NCI-H187 (cell line): ENCODE measurements at regions not wholly inside any gene's neighbourhood (a gene's known extent, or its start where the extent isn't known, plus 50 kb on each side); places are given as distances from the start of the nearest gene placed in this dataset.
"Not testable (repeated sequence)": the region's sequence is repeated elsewhere in the genome, so short reads cannot be mapped to it uniquely, and the experiment has no call there.

ENCODE experiments used
- DNase-seq, 2 experiments: peaks; one replicate each; lab custom pipeline; 2025; lab: John Stamatoyannopoulos, UW

DNA sequence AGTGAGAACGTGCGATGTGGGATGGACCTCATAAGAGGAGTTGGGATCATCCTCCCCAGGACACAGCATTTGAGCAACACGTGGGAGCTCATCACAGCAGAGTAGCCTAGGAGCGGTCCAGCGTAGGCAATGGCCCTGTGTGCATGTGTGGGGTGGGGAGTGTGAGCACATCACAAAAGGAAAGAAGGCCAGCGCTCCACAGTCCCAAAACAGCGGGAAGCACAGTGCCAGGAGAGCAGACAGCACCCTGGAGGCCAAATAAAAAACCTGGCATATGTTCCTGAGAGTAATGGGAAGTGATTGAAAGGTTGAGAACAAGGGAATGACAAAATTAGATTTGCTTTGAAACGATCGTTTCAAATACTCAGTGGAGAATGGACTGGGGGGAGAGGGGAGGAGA is 226.0 kb downstream of the C7orf25 start:
- no peak for DNase-seq

DNA sequence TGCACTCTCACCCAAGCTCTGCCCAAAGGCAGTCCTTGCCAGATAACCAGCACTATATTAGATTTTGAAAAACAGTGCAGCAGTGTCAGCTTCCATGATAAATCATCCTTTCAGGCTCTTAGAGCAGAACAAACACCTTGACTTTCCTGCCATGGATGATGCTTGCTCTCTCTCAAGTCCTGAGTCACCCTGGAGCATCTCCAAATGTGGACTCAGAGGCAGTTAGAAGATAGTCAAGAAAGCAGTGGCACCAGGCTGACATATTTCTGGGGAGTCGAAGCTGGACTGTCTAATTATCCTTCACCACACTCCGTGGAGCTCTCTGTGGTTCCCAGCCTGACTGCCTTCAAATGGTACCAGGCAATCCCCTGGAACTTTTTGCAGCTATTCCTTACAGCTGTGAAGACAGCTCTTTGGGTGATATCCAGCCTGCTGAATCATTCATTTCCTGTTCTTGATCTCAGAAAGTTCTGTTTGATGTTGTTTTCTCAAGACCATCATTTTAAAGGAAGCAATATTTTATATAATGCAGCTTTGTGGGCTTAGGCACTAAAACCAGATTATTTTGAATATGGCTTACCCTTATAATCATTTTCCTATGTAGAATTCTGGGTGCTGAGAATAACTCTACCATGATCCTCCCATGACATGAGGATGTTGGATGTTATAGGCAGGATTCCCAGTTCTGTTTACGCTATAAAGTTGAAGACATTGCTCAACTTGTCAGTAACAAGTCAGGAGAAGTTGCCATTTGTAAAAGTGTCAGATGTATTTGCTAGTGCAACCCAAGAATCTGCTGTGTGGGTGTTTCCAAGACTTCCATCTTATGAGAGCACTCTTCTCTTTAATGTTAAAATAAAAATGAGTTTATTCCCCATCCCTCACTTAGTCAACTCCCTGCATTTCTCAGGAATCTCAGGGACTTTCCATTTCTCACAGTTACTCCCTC is 233.8 kb downstream of the C7orf25 start:
- no peak for DNase-seq

DNA sequence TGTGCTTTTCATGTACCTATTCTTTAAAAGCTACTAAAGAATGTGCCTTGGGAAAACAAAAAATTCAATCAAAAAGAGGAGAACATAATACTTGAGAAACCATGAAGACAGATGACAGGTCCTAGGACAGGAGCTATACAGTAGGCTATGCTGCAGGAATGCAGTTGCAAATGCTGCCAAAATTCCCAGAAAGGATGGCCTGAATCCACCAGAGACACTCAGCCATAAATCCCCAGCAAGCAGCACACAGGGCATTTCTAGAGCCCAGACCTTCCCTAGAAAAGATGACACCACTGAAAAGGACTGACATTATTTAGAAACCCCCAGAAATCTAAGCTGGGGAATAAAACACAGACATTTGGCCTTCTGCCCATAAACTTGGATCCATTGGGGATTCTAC is 237.3 kb downstream of the C7orf25 start:
- DNase-seq, result no peak

DNA sequence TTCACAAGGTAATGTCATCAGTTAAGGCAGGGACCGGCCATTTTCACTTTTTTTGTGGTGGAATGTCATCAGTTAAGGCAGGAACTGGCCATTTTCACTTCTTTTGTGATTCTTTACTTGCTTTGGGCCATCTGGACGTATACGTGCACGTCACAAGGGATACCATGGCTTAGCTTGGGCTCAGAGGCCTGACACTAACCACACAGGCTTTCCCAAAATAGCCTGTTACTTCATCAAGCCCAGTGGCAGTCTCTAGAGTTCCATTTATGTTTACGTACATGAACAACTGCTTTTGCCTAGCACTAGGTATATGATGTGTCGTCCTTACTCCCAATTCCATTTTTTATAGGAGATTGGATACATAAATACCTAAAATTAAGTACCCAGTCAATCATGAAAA is 237.9 kb downstream of the C7orf25 start:
- DNase-seq, result no peak

DNA sequence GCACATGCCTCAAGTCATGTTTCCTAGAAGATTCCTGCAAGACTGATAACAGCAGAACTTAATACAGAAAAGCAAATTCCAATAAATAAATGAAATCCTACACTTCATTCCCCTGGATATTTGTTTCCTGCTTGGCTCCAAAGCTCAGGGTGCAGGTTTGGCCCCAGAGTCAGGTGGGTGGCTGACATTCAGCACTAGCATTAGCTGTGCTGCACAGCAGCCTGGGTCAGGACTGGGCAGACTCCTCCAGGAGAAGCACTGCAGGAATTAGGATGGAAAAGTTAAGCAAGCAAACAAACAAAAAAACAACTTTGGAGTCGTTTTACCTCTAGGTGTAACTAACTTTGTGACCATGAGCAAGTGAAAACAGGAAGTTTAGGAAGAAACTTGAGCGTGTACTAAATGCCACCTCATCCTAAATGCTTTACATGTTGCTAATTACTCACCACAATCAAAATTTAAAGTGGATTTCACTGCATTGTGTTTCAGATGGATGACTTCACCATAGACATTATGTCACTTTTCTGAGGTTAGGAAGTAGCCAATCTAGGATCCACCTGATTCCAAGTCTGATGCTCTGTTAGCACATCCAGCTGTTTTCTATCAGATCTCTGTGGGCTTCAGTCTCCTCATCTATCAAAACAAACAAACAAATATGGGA is 239.4 kb downstream of the C7orf25 start:
- DNase-seq, result no peak

DNA sequence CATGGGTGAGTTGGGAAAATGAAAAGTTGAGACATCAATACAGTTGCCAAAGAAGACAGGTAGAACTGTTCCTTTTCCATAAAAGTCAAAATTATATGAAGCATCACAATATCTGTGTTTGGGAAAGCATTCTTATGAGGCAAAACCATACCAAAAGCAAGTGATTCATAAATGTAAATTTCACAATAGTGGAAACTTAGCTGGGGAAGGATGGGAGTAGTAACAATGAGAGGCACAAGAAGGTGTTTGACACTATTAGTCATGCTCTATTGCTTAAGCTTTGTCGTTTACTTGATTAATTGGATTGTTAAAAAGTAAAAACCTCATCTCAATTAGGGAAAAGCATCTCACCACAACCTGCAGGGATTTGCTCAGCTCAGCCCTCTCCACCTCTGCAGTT is 240.2 kb downstream of the C7orf25 start:
- no peak for DNase-seq

DNA sequence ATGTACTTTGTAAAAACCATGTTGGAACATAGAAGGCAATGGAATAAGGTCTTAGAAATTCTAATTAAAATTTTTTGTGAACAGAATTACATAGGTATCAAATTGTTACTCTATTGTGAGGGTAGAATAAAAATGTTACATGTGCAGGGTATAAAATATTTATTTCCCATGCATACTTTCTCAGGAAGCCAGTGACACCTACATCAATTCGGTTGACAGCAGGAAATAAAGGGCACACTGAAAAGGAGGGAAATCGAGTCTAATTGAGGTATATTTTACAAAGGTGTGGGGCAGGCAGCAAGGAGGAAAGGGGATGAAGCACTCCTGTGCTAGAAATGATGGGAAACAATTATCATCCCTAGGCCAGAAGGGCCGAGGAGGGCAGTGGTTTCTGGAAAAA is 244.9 kb downstream of the C7orf25 start:
- no peak for DNase-seq

DNA sequence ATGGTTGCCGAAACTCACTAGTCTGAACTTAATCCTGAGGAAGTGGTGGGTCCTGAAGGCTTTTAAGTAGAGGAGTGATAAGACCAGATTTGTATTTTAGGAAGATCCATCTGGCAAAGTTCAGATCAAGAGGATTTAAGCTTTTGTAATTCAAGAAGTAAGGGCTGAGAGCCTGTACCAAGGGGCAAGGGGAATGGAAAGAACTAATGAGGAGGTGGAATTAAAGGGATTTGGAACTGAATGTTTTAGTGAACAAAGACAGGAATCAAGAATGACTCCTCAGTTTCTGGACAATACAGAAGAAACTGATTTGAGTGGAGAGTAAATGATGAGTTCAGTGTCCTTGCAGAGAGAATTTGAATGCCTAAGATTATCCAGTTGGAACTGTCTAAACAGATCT is 249.0 kb downstream of the C7orf25 start:
- DNase-seq, result no peak

DNA sequence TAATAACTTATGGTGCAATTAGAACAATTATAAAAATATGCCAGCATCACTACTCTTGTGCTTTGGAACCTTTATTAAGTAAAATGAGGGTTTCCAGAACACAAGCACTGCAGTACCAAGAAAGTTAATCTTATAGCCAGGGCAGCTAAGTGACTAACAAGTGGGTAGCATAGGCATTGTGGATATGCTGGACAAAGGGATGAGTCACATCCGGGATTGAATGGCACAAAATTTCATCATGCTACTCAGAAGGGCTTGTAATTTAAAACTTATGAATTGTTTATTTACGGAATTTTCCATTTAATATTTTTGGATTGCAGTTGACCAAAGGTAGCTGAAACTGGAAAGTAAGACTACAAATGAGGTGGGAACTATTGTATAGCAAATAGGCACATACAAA is 250.6 kb downstream of the C7orf25 start:
- DNase-seq, result no peak

DNA sequence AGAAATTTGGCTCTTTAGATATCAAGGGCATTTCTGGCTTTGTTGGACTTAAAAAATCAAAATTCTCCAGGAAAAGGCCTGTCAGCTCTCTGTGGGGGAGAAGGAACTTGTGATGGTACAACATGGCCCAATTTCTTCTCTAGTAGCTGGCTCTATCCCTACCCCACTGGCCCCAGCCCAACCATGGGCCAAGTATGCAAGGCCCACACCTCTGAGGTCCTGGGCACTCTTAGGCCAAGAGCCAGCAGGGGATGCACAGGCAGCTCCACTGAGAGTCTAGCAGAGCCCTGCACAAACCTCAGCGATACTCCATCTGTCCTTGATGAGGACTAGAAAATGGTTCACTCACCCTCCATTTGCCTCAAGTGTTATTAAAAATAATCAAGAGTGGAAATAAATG is 261.2 kb downstream of the C7orf25 start:
- no peak for DNase-seq

DNA sequence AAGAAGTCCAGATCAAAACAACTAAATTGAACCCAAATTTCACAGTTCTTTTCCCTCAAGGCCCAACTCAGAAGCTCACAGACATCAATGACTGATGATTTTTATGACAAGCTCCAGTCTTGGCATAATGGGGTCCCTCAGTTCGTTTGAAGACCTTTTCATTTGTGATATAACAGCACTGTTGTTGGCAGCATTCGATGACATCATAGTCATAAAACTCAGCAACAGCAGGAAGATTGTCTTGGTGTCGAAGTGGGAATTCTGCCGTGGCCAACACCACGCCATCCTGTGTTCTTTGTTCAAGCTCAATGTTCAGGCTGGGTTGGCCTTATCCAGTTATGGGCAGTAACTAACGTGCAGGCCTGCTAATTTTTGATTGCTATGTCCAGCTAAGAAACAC is 261.7 kb downstream of the C7orf25 start:
- DNase-seq, result no peak

DNA sequence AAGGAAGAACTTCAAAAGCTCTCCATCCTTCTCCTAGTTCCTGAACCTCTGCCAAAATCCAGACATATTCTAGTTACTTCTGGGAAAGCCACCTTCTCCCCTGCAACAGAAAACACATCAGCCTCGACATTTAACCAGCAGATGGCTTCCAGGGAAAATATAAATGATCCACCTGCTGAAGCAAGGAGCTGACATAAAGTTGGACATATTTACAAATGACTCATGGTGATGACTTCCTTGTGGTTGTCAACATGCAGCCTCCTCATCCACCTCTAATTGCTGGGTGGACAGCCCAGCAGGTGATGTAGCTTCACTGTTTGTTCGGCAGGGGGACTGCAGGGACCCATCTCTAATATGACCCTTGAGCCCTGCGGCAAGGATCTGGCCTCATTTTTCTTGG is 266.0 kb downstream of the C7orf25 start:
- no peak for DNase-seq

DNA sequence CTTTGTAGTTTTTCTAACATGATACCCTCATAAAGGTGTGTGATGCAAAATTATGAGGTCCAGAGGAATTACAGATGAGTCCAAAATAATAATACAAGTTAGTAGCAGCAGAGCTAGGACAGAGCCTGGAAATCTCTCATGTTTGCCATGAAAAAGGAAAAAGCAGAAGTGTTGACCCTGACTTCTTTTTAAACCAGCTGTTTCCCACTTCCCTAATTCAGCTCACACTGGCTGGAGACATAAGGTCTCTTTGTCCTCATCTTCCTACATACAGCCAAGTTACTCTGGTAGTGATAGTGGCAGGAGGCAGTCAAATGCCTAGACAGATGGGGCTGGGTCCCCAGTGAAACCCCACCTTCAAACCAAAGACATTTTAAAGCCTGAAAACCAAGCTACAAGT is 269.2 kb downstream of the C7orf25 start:
- DNase-seq, result no peak

DNA sequence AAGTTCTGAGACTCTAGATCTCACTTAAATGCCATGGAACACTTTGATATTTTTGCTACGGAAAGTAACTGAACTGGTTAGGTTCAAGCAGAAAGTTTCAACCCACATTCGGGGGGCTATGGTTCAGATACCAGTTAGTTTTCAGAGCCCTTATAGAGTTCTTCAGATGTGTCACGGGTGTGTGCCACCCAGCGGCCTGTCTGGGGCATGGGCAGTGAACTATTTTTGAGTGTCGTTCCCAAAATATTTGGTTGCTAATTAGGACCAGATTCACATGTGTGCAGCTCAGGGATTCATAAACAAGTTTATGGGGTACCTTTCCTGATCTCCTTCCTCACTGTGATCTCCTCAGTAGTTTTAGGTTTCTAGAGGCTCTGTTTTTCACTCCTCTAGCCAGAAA is 271.9 kb downstream of the C7orf25 start:
- no peak for DNase-seq

DNA sequence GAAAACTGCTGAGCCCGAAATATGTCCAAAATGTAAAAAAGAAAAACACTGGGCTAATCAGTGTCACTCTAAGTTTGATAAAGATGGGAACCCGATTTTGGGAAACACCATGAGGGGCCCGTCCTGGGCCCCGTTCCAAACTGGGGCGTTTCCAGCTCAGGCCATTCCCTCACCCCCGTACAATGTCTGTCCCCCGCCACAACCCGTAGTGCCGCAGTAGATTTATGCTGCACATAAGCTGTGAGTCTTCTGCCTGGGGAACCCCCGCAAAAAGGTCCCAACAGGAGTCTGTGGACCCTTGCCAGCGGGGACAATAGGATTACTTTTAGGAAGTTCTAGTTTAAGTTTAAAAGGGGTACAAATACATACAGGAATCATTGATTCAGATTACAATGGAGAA is 275.5 kb downstream of the C7orf25 start:
- not testable (repeated sequence) for DNase-seq

DNA sequence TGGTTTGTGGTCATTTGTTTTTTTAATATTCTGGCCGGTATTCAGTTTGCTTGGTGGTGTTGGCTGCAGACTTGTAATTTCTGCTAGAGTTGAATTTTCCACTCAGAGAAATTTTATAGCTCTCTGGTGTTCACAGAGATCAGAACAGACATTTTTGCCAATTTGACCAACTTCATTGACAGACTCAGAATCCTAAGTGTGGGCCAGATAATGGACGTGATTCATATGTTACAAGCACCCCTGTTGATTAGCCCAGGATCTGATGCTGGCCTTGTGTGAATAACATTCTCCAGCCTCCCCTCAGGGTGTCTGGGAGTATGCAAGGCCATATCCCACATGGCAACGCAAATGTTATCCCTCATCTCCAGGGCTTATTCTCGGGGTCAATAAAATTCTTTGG is 283.8 kb downstream of the C7orf25 start:
- DNase-seq, result no peak

DNA sequence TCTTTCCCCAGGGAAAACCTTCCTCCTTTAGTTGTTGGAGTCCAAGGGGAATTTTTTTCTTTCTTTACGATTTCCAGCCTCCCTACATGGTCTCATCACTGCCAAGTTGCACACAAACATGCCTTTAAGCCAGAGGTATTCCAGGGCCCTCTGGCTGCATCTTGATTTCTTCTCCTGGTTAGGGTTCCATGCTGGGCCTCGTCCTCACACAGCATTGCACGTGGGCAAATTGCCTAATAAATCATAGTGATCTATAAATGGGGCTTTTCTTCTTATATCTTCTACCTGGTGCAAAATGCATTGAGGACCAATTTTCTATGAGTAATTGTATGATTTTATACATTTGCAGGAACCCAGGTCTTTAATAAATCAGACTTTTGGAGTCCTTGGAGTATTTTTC is 284.2 kb downstream of the C7orf25 start:
- DNase-seq, result no peak

DNA sequence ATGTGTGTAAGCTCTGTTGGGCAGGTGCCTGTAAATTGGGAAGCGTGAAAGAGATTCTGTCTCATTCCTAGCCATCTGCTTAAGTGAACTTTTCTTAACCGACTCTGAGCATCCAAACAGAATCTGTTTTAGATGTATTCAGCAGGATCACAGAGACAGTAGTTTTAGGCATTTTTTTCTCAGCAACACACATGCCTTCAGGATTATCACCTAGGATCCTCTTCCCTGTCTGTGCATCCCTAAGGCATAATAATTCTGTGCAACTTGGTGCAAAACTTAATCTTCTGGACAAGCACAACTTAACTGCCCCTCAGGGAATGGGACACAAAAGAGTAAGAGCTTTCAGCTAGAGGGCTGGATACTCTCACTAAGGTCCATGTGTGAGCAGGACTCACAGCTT is 284.8 kb downstream of the C7orf25 start:
- no peak for DNase-seq

DNA sequence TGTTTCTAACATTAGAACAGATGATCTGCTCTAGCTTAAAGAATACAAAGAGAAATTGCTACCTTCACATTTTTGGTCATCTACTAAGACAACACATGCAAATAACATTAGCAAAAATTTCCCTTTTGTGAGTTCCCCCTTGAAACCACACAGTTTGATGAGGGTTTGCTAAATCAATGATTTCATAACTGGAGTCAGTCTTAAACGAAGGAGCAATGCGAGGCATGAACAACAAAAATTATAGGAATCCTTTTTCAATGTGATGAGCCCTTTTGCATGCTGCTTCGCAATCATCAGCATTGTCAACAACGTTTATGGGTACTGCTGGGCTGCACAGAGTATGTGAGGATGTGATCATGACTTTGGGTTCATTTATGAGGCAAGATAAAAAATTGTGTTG is 286.4 kb downstream of the C7orf25 start:
- no peak for DNase-seq

DNA sequence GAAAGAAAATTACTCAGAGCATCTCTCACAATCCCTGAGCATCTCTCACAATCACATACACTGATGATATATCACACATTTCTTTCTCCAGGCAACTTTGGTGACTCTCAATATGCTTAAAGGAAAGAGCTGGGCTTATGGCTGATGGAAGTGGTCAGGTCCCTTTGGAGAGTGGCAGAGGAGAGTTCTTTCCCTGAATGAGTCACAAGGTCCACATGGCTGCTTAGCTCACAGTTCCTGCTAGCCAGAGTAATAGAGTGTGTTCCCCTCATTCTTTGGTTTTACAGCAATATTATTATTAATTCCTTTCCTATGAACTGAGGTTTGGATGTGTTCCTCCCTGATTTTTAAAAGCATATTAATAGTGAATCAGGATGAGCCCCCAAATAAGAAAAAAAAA is 287.4 kb downstream of the C7orf25 start:
- DNase-seq, result no peak

DNA sequence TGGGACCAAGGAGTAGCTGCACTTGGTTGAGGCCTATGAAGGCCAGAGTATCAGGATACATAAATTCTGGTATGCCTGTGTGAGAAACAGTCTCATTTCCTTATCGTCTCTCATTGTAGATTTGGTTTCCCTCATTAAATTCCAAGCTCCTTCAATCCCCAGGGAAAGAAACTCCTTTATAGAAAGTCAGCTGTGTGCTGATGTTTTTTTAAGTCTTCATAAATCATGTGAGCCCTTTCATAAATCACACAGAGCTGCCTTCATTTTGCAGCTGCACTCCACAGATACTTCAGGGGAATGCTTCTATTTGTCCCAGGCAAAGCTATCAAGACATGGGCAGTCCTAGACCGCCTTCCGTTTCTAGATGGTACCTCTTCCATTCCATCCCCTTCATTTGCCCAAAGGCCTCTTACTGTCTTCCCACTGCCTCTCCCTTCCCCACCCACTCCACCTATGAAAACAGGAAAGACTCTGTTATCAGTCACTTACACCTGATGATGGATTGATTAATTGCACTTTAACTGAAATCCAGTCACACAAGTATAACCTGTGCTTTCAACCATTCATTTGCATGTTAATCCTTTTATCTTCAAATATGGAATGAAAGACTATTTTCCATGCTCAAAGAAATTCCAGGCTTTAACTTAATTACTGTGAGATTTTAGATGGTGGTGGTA is 290.2 kb downstream of the C7orf25 start:
- no peak for DNase-seq

DNA sequence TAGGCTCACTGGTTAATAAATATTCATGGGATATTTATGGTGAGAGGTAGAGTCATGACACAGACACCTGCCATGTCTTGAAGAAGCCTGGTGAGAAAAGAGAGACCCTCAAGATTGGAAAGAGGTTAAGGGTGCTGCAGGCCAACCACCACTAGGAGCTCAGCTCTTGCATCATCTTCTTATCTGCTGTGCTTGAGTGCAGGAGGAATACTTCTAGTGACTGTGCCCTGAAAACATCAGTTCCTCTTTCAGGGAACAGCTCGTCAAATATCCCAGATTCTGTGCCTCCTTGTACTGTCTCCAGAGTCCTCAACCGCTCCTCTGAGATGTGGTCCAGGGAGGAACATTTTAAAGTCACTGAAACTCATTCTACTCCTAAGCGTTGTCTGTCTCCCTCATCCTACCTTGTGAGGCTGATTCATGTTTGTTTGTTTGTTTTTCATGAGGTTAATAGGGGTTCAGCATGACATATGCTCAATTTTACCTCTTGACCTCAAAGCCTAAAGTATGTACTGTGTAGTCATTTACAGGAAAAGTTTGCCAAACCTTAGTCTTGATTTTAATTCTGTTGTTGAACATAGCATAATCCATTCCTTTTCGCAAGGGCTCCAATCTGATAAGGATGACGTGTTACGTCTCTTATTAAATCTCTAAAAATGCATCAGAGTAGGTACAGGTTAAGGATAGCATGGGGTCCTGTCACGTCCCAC is 293.1 kb downstream of the C7orf25 start:
- no peak for DNase-seq
